ENCODE measurements at regions not wholly inside any gene's neighbourhood (a gene's known extent, or its start where the extent isn't known, plus 50 kb on each side); places are given as distances from the start of the nearest gene placed in this dataset.

GRCh38 chr11:82474876-82475275 is 258.8 kb downstream of the FAM181B start:
- Histone ChIP-seq H3K9me2 (ENCODE audit: insufficient read depth, low read length) (no peaks in the 10 kb centered on the region), H3K4me1 (ENCODE audit: insufficient read depth, low read length, poor library complexity, severe bottlenecking) (no peaks in the 10 kb centered on the region), H4K20me1 (ENCODE audit: insufficient read depth, low read length) (no peaks in the 10 kb centered on the region), H2AFZ (ENCODE audit: low read length) (no peak overlapping the region), H3K36me3 (ENCODE audit: insufficient read depth, low read length) (no peaks in the 10 kb centered on the region), H3K79me2 (ENCODE audit: insufficient read depth, low read depth, low read length) (no peaks in the 10 kb centered on the region), H3K4me2 (ENCODE audit: low read length) (no peak overlapping the region), H3K9me3 (ENCODE audit: low read length) (no peaks in the 10 kb centered on the region), H3K27ac (ENCODE audit: low read depth, low read length, poor library complexity, severe bottlenecking) (no peak overlapping the region), H3K4me3 (ENCODE audit: low read depth, low read length, poor library complexity, severe bottlenecking) (no peak overlapping the region)
- CTCF ChIA-PET (ENCODE audit: unreplicated experiment) = no interaction called here
- no peak for DNase-seq (ENCODE audit: low spot score)
- no TSS peak for BruUV-seq (replicated peaks)
- no peak for TF ChIP-seq EZH2phosphoT487 (IDR thresholded peaks at IDR 0.05; ENCODE audit: borderline replicate concordance, low read depth, low read length)
- TF ChIP-seq CTCF (conservative IDR thresholded peaks at IDR 0.05; ENCODE audit: low read length) = no peak
- POLR2A ChIA-PET = interaction anchor here (0.6 kb wide), 1 partner anchor 588 kb away, joined by 3 read pairs; no protein-coding TSS in a partner anchor
- intact Hi-C loops (cut with micrococcal nuclease; ENCODE audit: unreplicated experiment) = no loop called here

GRCh38 chr11:82465481-82465880 is 268.2 kb downstream of the FAM181B start:
- BruUV-seq (replicated peaks) = no TSS peak
- POLR2A ChIA-PET = interaction anchor here (0.9 kb wide), 1 partner anchor 93 kb away, joined by 3 read pairs; no protein-coding TSS in a partner anchor
- TF ChIP-seq CTCF (conservative IDR thresholded peaks at IDR 0.05; ENCODE audit: low read length) = no peak
- no peak for TF ChIP-seq EZH2phosphoT487 (IDR thresholded peaks at IDR 0.05; ENCODE audit: borderline replicate concordance, low read depth, low read length)
- H3K4me3 ChIP-seq (ENCODE audit: low read depth, low read length, poor library complexity, severe bottlenecking) = no peak overlapping the region
- no peaks in the 10 kb centered on the region for H3K9me3 ChIP-seq (ENCODE audit: low read length)
- CTCF ChIA-PET (ENCODE audit: unreplicated experiment) = no interaction called here
- H3K36me3 ChIP-seq (ENCODE audit: insufficient read depth, low read length) = no peaks in the 10 kb centered on the region
- DNase-seq (ENCODE audit: low spot score) = no peak
- no peaks in the 10 kb centered on the region for H3K9me2 ChIP-seq (ENCODE audit: insufficient read depth, low read length)
- H3K4me1 ChIP-seq (ENCODE audit: insufficient read depth, low read length, poor library complexity, severe bottlenecking) = no peaks in the 10 kb centered on the region
- intact Hi-C loops (cut with micrococcal nuclease; ENCODE audit: unreplicated experiment) = no loop called here
- H3K27ac ChIP-seq (ENCODE audit: low read depth, low read length, poor library complexity, severe bottlenecking) = no peak overlapping the region
- no peak overlapping the region for H3K4me2 ChIP-seq (ENCODE audit: low read length)
- no peaks in the 10 kb centered on the region for H4K20me1 ChIP-seq (ENCODE audit: insufficient read depth, low read length)
- no peaks in the 10 kb centered on the region for H3K79me2 ChIP-seq (ENCODE audit: insufficient read depth, low read depth, low read length)
- no peak overlapping the region for H2AFZ ChIP-seq (ENCODE audit: low read length)

GRCh38 chr11:82462608-82463242 is 270.9 kb downstream of the FAM181B start:
- Histone ChIP-seq H3K4me2 (ENCODE audit: low read length) (no peak overlapping the region), H3K9me3 (ENCODE audit: low read length) (no peaks in the 10 kb centered on the region), H2AFZ (ENCODE audit: low read length) (no peak overlapping the region), H3K4me3 (ENCODE audit: low read depth, low read length, poor library complexity, severe bottlenecking) (no peak overlapping the region), H3K4me1 (ENCODE audit: insufficient read depth, low read length, poor library complexity, severe bottlenecking) (no peaks in the 10 kb centered on the region), H3K27ac (ENCODE audit: low read depth, low read length, poor library complexity, severe bottlenecking) (no peak overlapping the region), H3K9me2 (ENCODE audit: insufficient read depth, low read length) (no peaks in the 10 kb centered on the region), H3K36me3 (ENCODE audit: insufficient read depth, low read length) (no peaks in the 10 kb centered on the region), H3K79me2 (ENCODE audit: insufficient read depth, low read depth, low read length) (no peaks in the 10 kb centered on the region), H4K20me1 (ENCODE audit: insufficient read depth, low read length) (no peaks in the 10 kb centered on the region)
- CTCF ChIA-PET (ENCODE audit: unreplicated experiment) = no interaction called here
- TF ChIP-seq EZH2phosphoT487 (IDR thresholded peaks at IDR 0.05; ENCODE audit: borderline replicate concordance, low read depth, low read length) (no peak), CTCF (conservative IDR thresholded peaks at IDR 0.05; ENCODE audit: low read length) (no peak)
- no TSS peak for BruUV-seq (replicated peaks)
- intact Hi-C loops (cut with micrococcal nuclease; ENCODE audit: unreplicated experiment) = no loop called here
- DNase-seq (ENCODE audit: low spot score) = no peak
- POLR2A ChIA-PET = no interaction called here
